Astrocyte of the cerebellum (primary cell): ENCODE measurements at regions not wholly inside any gene's neighbourhood (a gene's known extent, or its start where the extent isn't known, plus 50 kb on each side); places are given as distances from the start of the nearest gene placed in this dataset.

Experiments
- DNase-seq: peaks from one replicate; pipeline ENCODE4 v3.0.0-alpha.2; 2011; ENCODE audit warnings: low read depth
- H3K4me3 ChIP-seq: 2 replicates; pipeline ENCODE4 v1.5.1; 2011; ENCODE audit warnings: mild to moderate bottlenecking, low read depth, low read length, moderate library complexity
- in situ Hi-C: cut with HindIII; loops from 2 replicates; pipeline ENCODE4 v1.10.0; 2017; ENCODE audit warnings: low sequenced_read_pairs
- TF ChIP-seq, protein P1 (sequence below): IDR thresholded peaks from 2 replicates; pipeline ENCODE4 v1.5.1; 2012; ENCODE audit warnings: low read length, low read depth, moderate library complexity, mild to moderate bottlenecking; ENCODE audit errors: missing control alignments

GRCh38 chr6:93515736-93516135 is 96.4 kb upstream of the EPHA7 start:
- H3K4me3 ChIP-seq: no peak overlapping the region
- TF ChIP-seq, protein P1, sequence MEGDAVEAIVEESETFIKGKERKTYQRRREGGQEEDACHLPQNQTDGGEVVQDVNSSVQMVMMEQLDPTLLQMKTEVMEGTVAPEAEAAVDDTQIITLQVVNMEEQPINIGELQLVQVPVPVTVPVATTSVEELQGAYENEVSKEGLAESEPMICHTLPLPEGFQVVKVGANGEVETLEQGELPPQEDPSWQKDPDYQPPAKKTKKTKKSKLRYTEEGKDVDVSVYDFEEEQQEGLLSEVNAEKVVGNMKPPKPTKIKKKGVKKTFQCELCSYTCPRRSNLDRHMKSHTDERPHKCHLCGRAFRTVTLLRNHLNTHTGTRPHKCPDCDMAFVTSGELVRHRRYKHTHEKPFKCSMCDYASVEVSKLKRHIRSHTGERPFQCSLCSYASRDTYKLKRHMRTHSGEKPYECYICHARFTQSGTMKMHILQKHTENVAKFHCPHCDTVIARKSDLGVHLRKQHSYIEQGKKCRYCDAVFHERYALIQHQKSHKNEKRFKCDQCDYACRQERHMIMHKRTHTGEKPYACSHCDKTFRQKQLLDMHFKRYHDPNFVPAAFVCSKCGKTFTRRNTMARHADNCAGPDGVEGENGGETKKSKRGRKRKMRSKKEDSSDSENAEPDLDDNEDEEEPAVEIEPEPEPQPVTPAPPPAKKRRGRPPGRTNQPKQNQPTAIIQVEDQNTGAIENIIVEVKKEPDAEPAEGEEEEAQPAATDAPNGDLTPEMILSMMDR: no peak
- no peak for DNase-seq
- in situ Hi-C loops: no loop called here

DNA sequence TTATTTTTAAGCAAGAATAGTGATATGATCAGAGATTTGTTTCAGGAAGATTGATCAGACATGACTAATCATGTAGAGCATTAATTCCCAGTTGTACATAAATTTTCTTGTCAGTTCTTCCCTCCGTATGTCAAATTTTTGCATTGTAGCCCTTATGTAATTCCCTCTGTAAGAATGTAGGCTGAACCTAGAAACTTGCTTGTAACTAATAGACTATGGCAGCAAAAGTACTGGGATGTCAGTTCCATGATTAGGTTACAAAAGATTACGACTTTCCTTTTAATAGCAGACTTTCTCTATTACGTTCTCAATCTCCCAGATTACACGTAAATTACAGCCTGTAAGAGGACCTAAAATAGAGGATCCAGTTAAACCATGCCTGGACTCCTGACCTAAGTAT is 79.4 kb upstream of the EPHA7 start:
- no peak for DNase-seq
- in situ Hi-C loops: no loop called here
- TF ChIP-seq, protein P1: no peak
- H3K4me3 ChIP-seq: no peak overlapping the region

DNA sequence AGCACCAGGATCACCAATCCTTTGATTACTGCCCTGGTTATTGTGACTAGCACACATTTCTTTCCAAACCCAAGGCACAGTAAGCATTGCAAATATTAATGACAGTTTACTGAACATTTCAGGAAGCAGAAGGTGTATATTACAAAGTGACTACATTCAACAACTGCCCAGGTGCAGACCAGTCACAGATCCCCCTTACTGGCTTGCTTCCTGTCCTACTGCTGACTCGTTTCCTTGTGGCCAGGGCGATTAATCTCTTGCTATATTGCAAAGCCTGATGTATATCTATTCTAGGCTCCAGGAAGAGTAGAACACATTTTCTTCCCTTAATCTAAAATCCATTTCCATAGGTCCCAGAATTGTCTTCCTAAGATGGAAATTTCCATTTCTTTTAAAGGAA is 77.2 kb upstream of the EPHA7 start:
- TF ChIP-seq, protein P1: no peak
- DNase-seq: no peak
- H3K4me3 ChIP-seq: no peak overlapping the region
- in situ Hi-C loops: no loop called here

DNA sequence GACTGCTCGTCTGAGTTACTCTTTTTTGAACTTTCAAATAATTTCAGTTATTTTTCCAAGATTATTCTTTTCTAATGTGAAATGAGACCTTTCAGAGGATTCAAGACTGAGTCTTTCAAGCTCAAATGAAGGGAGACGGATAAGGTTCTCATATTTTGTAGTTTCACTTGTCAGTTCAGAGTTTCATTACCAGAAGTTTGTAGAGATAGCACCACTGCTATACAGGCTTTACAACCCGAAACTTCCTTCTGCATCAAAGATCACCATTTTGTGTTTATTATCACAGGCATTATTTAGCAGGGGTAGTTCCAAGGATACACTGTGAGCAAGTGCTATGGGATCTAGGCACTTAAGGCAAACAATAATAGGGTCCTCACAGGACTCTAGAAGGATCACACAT is 74.7 kb upstream of the EPHA7 start:
- no peak overlapping the region for H3K4me3 ChIP-seq
- TF ChIP-seq, protein P1: no peak
- DNase-seq: no peak
- in situ Hi-C loops: no loop called here

DNA sequence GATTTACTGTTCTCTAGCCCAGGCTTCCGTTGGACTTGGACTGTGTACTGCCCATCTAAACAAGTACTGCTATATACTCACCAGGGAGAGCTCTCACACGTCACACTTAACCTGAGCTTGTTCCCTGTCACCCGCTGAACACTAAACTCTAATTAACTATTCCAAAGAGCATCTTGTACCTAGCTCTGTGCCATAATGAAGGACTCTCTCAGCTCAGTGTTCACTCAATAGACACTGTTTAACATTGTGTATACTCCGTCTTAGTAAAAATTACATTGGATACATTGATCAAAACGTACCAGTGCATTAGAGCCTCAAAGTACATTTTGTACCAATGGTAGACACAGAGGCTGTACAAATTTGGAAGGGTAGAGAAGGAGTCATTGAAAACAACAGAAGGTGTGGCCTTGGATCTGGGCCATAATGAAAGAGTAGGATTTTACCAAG is 55.4 kb upstream of the EPHA7 start:
- in situ Hi-C loops: no loop called here
- no peak overlapping the region for H3K4me3 ChIP-seq
- DNase-seq: no peak
- TF ChIP-seq, protein P1: no peak

- H3K4me3 ChIP-seq: no peak overlapping the region
- peak; percentile 53 for DNase-seq
- TF ChIP-seq, protein P1: no peak
- in situ Hi-C loops: no loop called here
Measured at GRCh38 chr6:93471281-93471680, 51.9 kb upstream of the EPHA7 start.
